ENCODE measurements at regions not wholly inside any gene's neighbourhood (a gene's known extent, or its start where the extent isn't known, plus 50 kb on each side); places are given as distances from the start of the nearest gene placed in this dataset.

DNA sequence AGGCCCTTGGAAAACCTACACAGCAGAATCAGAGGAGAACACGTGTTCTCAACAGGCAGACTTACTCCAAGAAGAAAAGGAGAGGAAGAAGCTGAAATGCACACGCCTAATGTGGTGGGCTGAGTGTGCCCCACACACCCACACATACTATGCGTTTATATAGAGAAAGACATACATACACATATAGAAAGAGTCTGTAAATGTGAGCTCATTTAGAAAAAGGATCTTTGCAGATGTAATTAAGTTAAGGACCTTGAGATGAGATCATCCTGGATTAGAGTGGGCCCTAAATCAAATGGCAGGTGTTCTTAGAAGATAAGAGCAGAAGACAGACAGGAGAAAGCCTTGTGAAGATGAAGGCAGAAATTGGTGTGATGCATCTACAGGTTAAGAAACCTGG, 87.2 kb upstream of the KLF3 start (continued):
- TF ChIP-seq, protein P1, sequence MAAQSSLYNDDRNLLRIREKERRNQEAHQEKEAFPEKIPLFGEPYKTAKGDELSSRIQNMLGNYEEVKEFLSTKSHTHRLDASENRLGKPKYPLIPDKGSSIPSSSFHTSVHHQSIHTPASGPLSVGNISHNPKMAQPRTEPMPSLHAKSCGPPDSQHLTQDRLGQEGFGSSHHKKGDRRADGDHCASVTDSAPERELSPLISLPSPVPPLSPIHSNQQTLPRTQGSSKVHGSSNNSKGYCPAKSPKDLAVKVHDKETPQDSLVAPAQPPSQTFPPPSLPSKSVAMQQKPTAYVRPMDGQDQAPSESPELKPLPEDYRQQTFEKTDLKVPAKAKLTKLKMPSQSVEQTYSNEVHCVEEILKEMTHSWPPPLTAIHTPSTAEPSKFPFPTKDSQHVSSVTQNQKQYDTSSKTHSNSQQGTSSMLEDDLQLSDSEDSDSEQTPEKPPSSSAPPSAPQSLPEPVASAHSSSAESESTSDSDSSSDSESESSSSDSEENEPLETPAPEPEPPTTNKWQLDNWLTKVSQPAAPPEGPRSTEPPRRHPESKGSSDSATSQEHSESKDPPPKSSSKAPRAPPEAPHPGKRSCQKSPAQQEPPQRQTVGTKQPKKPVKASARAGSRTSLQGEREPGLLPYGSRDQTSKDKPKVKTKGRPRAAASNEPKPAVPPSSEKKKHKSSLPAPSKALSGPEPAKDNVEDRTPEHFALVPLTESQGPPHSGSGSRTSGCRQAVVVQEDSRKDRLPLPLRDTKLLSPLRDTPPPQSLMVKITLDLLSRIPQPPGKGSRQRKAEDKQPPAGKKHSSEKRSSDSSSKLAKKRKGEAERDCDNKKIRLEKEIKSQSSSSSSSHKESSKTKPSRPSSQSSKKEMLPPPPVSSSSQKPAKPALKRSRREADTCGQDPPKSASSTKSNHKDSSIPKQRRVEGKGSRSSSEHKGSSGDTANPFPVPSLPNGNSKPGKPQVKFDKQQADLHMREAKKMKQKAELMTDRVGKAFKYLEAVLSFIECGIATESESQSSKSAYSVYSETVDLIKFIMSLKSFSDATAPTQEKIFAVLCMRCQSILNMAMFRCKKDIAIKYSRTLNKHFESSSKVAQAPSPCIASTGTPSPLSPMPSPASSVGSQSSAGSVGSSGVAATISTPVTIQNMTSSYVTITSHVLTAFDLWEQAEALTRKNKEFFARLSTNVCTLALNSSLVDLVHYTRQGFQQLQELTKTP (IDR thresholded peaks at IDR 0.05; ENCODE audit: low read depth in 1 of 2, partially characterized antibody in 2 of 2), result peak in 1 of 2 experiments; percentile 42
- TF ChIP-seq CBFA2T2 (conservative IDR thresholded peaks at IDR 0.05), result peak; percentile 38
- TF ChIP-seq TEAD4 (IDR thresholded peaks at IDR 0.05; ENCODE audit: low read length), result peak; percentile 63
- TF ChIP-seq TEAD4 (CRISPR knock-in tag; IDR thresholded peaks at IDR 0.05; ENCODE audit: borderline replicate concordance), result no peak
- TF ChIP-seq, protein P2, sequence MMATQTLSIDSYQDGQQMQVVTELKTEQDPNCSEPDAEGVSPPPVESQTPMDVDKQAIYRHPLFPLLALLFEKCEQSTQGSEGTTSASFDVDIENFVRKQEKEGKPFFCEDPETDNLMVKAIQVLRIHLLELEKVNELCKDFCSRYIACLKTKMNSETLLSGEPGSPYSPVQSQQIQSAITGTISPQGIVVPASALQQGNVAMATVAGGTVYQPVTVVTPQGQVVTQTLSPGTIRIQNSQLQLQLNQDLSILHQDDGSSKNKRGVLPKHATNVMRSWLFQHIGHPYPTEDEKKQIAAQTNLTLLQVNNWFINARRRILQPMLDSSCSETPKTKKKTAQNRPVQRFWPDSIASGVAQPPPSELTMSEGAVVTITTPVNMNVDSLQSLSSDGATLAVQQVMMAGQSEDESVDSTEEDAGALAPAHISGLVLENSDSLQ (IDR thresholded peaks at IDR 0.05), result peak; percentile 87
- peak; percentile 83 for TF ChIP-seq DPF2 (IDR thresholded peaks at IDR 0.05)
- TF ChIP-seq MEIS2 (IDR thresholded peaks at IDR 0.05; ENCODE audit: partially characterized antibody), result peak; percentile 93
- TF ChIP-seq ARID1B (IDR thresholded peaks at IDR 0.05), result peak; percentile 87
- TF ChIP-seq, protein P3, sequence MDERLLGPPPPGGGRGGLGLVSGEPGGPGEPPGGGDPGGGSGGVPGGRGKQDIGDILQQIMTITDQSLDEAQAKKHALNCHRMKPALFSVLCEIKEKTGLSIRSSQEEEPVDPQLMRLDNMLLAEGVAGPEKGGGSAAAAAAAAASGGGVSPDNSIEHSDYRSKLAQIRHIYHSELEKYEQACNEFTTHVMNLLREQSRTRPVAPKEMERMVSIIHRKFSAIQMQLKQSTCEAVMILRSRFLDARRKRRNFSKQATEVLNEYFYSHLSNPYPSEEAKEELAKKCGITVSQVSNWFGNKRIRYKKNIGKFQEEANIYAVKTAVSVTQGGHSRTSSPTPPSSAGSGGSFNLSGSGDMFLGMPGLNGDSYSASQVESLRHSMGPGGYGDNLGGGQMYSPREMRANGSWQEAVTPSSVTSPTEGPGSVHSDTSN (CRISPR knock-in tag; IDR thresholded peaks at IDR 0.05; ENCODE audit: low read depth), result no peak
- TF ChIP-seq, protein P3 (tag; conservative IDR thresholded peaks at IDR 0.05; ENCODE audit: low read depth), result peak; percentile 80
- peak; percentile 77 for TF ChIP-seq ATF7 (IDR thresholded peaks at IDR 0.05)
- TF ChIP-seq ERF (CRISPR knock-in tag; IDR thresholded peaks at IDR 0.05), result no peak
- no peak for TF ChIP-seq NFIX (CRISPR knock-in tag; IDR thresholded peaks at IDR 0.05; ENCODE audit: low read depth)
- TF ChIP-seq L3MBTL2 (IDR thresholded peaks at IDR 0.05), result peak; percentile 27; the same call in 1 of the 2 replicates
- TF ChIP-seq SMARCC2 (IDR thresholded peaks at IDR 0.05; ENCODE audit: low read depth), result peak; percentile 41; the same call in 1 of the 2 replicates
- TF ChIP-seq MTA2 (IDR thresholded peaks at IDR 0.05; ENCODE audit: low read depth), result peak; percentile 56; the same call in 1 of the 2 replicates
- peak; percentile 72 for TF ChIP-seq TAL1 (IDR thresholded peaks at IDR 0.05)
- 0 out of 2 replicates have a peak, but pooled peaks have one; percentile 38 for TF ChIP-seq LEF1 (IDR thresholded peaks at IDR 0.05)
- no peak for TF ChIP-seq ZNF766 (CRISPR knock-in tag; conservative IDR thresholded peaks at IDR 0.05)
- TF ChIP-seq CBFA2T3 (IDR thresholded peaks at IDR 0.05), result peak; percentile 66

Data from K562 (cell line).